Lung (tissue), 11 donors: ENCODE measurements at regions not wholly inside any gene's neighbourhood (a gene's known extent, or its start where the extent isn't known, plus 50 kb on each side); places are given as distances from the start of the nearest gene placed in this dataset.
A peak's percentile ranks its signal among the peaks of the same experiment; 100 is the strongest.

Experiments
- ATAC-seq: fragments of 200-7000 bp; cut with Tn5 transposase; one replicate; pipeline ENCODE4 v1.9.1; 2020; ENCODE audit warnings: moderate number of reproducible peaks; ENCODE audit not compliant: insufficient read depth, low FRiP score
- DNase-seq, 3 donors: peaks; one replicate each; pipeline ENCODE4 v3.0.0-alpha.2; 2013 to 2017
- H3K27ac ChIP-seq, 2 donors: one replicate each; pipeline ENCODE4 v1.5.1; 2013; ENCODE audit warnings: mild to moderate bottlenecking in 2 of 2, moderate library complexity in 2 of 2, control low read depth in 1 of 2, inconsistent platforms in 1 of 2, low read depth in 1 of 2, low read length in 1 of 2
- H3K27me3 ChIP-seq, 3 donors: one replicate each; pipeline ENCODE4 v1.5.1; 2013; ENCODE audit warnings: low read length in 2 of 3; ENCODE audit not compliant: control insufficient read depth in 3 of 3, insufficient read depth in 3 of 3
- H3K36me3 ChIP-seq, 4 donors: one replicate each; pipeline ENCODE4 v1.5.1; 2013; ENCODE audit warnings: low read length in 4 of 4, mild to moderate bottlenecking in 1 of 4, moderate library complexity in 1 of 4; ENCODE audit not compliant: control insufficient read depth in 4 of 4, insufficient read depth in 4 of 4
- H3K4me1 ChIP-seq, 5 donors: one replicate each; pipeline ENCODE4 v1.5.1; 2013; ENCODE audit warnings: low read length in 5 of 5, mild to moderate bottlenecking in 2 of 5, moderate library complexity in 1 of 5; ENCODE audit not compliant: control insufficient read depth in 5 of 5, insufficient read depth in 5 of 5
- H3K4me3 ChIP-seq: one replicate; pipeline ENCODE4 v1.5.1; 2013; ENCODE audit warnings: mild to moderate bottlenecking, control low read depth, moderate library complexity
- H3K9ac ChIP-seq, 2 donors: one replicate each; pipeline ENCODE4 v1.5.1; 2013; ENCODE audit warnings: low read length in 2 of 2, control low read depth in 1 of 2; ENCODE audit not compliant: insufficient read depth in 1 of 2
- H3K9me3 ChIP-seq, 4 donors: one replicate each; pipeline ENCODE4 v1.5.1; 2013; ENCODE audit warnings: low read length in 3 of 4, mild to moderate bottlenecking in 1 of 4, moderate library complexity in 1 of 4; ENCODE audit not compliant: control insufficient read depth in 4 of 4, insufficient read depth in 3 of 4
- WGBS, 2 donors: extraction: QIAGEN DNeasy Blood & Tissue Kit; methylation state at CpG; one replicate each; pipeline ENCODE4 v1.1.7; 2013; 5-methylcytosine and 5-hydroxymethylcytosine counted together
- TF ChIP-seq, protein P1 (sequence below): IDR thresholded peaks from 2 replicates; pipeline ENCODE4 v1.5.1; 2012; ENCODE audit warnings: mild to moderate bottlenecking; ENCODE audit errors: control extremely low read depth, extremely low read depth
- donor health status: control.
- donor health status: control.
- donor health status: Bipolar disorder and iron deficiency.
- donor health status: healthy.
- donor health status: DM: yes; HTN: yes; CAD: no.

DNA sequence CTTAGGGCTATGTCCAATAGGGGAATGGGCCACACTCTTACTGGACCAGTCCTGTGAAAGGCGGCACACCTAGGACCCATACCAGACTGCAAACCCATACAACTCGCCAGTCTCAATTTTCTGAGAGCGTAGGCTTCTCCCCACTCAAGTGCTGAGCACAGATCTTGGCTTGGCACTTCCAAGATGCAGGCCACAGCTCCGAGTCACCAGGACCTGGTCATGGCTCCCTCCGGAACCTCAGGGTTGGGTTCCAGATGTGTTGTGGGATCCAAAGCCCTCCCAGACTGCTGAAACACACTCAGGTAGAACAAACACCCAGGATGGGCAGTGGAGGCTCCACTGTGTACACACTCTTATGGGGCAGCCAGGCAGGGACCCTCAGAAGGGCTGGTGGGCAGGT, 103.3 kb downstream of the TMEM144 start:
- Histone ChIP-seq H3K9ac (no peak overlapping the region), H3K27ac (no peak overlapping the region), H3K4me1 (no peaks in the 10 kb centered on the region), H3K4me3 (no peak overlapping the region), H3K27me3 (no peaks in the 10 kb centered on the region), H3K9me3 (peaks cover 0 to 2% (median 0%) of the 10 kb centered on the region in 4 donors), H3K36me3 (no peaks in the 10 kb centered on the region)
- TF ChIP-seq, protein P1, sequence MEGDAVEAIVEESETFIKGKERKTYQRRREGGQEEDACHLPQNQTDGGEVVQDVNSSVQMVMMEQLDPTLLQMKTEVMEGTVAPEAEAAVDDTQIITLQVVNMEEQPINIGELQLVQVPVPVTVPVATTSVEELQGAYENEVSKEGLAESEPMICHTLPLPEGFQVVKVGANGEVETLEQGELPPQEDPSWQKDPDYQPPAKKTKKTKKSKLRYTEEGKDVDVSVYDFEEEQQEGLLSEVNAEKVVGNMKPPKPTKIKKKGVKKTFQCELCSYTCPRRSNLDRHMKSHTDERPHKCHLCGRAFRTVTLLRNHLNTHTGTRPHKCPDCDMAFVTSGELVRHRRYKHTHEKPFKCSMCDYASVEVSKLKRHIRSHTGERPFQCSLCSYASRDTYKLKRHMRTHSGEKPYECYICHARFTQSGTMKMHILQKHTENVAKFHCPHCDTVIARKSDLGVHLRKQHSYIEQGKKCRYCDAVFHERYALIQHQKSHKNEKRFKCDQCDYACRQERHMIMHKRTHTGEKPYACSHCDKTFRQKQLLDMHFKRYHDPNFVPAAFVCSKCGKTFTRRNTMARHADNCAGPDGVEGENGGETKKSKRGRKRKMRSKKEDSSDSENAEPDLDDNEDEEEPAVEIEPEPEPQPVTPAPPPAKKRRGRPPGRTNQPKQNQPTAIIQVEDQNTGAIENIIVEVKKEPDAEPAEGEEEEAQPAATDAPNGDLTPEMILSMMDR = no peak
- no peak for ATAC-seq
- 85 to 91% methylated on average over 5 of the region's 5 CpGs for WGBS, 2 donors
- no peak for DNase-seq

DNA sequence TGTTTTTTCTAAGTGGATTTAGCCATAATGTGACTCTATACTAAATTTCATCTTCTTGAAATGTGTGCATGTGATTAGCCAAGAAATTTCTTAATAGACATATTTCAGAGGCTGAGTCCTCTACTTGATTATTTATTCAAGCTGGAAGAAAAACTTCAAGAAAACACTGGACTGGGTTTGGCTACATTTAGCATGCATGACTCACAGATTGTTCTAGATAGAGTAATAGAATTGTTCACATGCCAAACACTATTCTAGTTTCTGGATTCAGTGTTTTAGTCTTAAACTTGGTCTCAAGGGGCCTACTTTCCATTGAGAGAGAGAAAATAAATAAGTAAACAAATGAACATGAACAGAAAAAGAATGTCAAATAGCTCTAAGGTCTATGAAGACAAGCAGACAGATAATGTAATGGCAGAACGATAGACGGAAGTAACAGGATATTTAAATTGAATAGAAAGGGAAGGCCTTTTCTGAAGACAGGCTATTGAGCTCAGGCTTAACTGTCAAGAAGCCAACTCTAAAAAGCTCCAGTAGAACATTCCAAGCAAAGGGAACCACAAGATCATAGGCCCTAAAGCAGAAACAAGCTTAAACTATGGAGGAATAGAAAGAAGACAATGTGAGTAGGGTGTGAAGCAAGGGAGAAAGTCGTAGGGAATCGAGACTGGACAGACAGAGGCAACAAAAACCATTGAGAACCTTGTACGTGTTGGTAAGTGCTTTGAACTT, 104.6 kb downstream of the TMEM144 start:
- Histone ChIP-seq H3K27me3 (no peaks in the 10 kb centered on the region), H3K4me3 (no peak overlapping the region), H3K36me3 (no peaks in the 10 kb centered on the region), H3K9ac (no peak overlapping the region), H3K27ac (peak overlapping the region in 1 of 2 donors; percentile 53), H3K4me1 (no peaks in the 10 kb centered on the region), H3K9me3 (peaks cover 0 to 3% (median 0%) of the 10 kb centered on the region in 4 donors)
- DNase-seq (no peak), ATAC-seq (peak; percentile 73)
- WGBS, 2 donors = 82 to 88% methylated on average over 5 of the region's 5 CpGs
- TF ChIP-seq, protein P1 = no peak

DNA sequence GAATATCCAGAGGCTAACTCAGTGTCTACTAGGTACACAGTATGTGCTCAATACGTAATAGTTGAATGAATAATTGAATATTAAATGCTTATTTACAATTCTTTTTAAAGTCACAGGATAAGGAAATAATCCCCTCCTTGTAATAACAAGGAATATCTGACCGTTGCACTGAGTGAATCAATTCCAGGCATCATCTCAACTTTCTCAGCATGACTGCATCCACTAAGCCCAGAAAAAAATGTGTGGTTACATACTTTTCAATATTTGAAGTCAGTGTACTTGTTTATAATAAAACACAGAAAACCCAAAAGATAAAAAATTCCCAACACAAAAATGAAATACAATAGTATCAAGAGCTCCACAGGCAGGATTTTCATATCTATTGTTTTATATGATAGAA, 105.4 kb downstream of the TMEM144 start:
- no peak overlapping the region for H3K27ac ChIP-seq
- 54 to 80% methylated on average over 2 of the region's 2 CpGs for WGBS, 2 donors

More for the DNA sequence above, 105.4 kb downstream of the TMEM144 start:
- H3K27me3 ChIP-seq = no peaks in the 10 kb centered on the region
- H3K9ac ChIP-seq = no peak overlapping the region
- H3K4me3 ChIP-seq = no peak overlapping the region
- no peaks in the 10 kb centered on the region for H3K36me3 ChIP-seq
- DNase-seq = no peak
- peaks cover 0 to 4% (median 0%) of the 10 kb centered on the region in 4 donors for H3K9me3 ChIP-seq
- TF ChIP-seq, protein P1 = no peak
- H3K4me1 ChIP-seq = no peaks in the 10 kb centered on the region
- ATAC-seq = no peak
